Hematopoietic multipotent progenitor cell (in vitro differentiated cells): ENCODE measurements at regions not wholly inside any gene's neighbourhood (a gene's known extent, or its start where the extent isn't known, plus 50 kb on each side); places are given as distances from the start of the nearest gene placed in this dataset.
A peak's percentile ranks its signal among the peaks of the same experiment; 100 is the strongest.
"Not testable (repeated sequence)": the region's sequence is repeated elsewhere in the genome, so short reads cannot be mapped to it uniquely, and the experiment has no call there.

ENCODE experiments used
- DNase-seq, 3 donors: peaks; one replicate each; pipeline ENCODE4 v3.0.0-alpha.2; 2011 to 2015; ENCODE audit warnings: low read depth in 2 of 3, low spot score in 2 of 3

GRCh38 chr2:65630643-65631042, 198.2 kb upstream of the SPRED2 start:
- no peak for DNase-seq

GRCh38 chr2:65628156-65628555, 195.8 kb upstream of the SPRED2 start:
- no peak for DNase-seq

- DNase-seq, result no peak
Measured at GRCh38 chr2:65626831-65627230, 194.4 kb upstream of the SPRED2 start.

- no peak for DNase-seq
Measured at GRCh38 chr2:65625982-65626381, 193.6 kb upstream of the SPRED2 start.

- DNase-seq, result no peak
Measured at GRCh38 chr2:65622951-65623535, 190.6 kb upstream of the SPRED2 start.

- no peak for DNase-seq
Measured at GRCh38 chr2:65622499-65622898, 190.1 kb upstream of the SPRED2 start.

GRCh38 chr2:65620524-65620923, 188.1 kb upstream of the SPRED2 start:
- DNase-seq, result peak in 1 of 3 donors; percentile 7

GRCh38 chr2:65620026-65620425, 187.6 kb upstream of the SPRED2 start:
- no peak for DNase-seq

- DNase-seq, result no peak
Measured at GRCh38 chr2:65615602-65616001, 183.2 kb upstream of the SPRED2 start.

- DNase-seq, result no peak
Measured at GRCh38 chr2:65613968-65614555, 181.7 kb upstream of the SPRED2 start.

- no peak for DNase-seq
Measured at GRCh38 chr2:65611488-65611887, 179.1 kb upstream of the SPRED2 start.

GRCh38 chr2:65608916-65609315, 176.5 kb upstream of the SPRED2 start:
- DNase-seq, result no peak

- no peak for DNase-seq
Measured at GRCh38 chr2:65608466-65608865, 176.1 kb upstream of the SPRED2 start.

- DNase-seq, result no peak
Measured at GRCh38 chr2:65607662-65608305, 175.4 kb upstream of the SPRED2 start.

GRCh38 chr2:65605743-65606058, 173.3 kb upstream of the SPRED2 start:
- no peak for DNase-seq

GRCh38 chr2:65605058-65605742, 172.8 kb upstream of the SPRED2 start:
- no peak for DNase-seq

GRCh38 chr2:65604246-65604645, 171.8 kb upstream of the SPRED2 start:
- no peak for DNase-seq

GRCh38 chr2:65602603-65603235, 170.3 kb upstream of the SPRED2 start:
- no peak for DNase-seq

GRCh38 chr2:65600871-65601270, 168.5 kb upstream of the SPRED2 start:
- DNase-seq, result not testable (repeated sequence)

GRCh38 chr2:65600351-65600750, 168.0 kb upstream of the SPRED2 start:
- DNase-seq, result not testable (repeated sequence)

GRCh38 chr2:65599693-65600092, 167.3 kb upstream of the SPRED2 start:
- no peak for DNase-seq
